Globus pallidus (tissue), 1 donor: ENCODE measurements at regions not wholly inside any gene's neighbourhood (a gene's known extent, or its start where the extent isn't known, plus 50 kb on each side); places are given as distances from the start of the nearest gene placed in this dataset.
"Not testable (repeated sequence)": the region's sequence is repeated elsewhere in the genome, so short reads cannot be mapped to it uniquely, and the experiment has no call there.

Experiments
- DNase-seq: peaks from one replicate; pipeline ENCODE4 v3.0.0-alpha.2; 2015; ENCODE audit warnings: low spot score

- no peak for DNase-seq
These were observed 149.1 kb upstream of the TENT5A start for GRCh38 chr6:81901551-81901966.

DNA sequence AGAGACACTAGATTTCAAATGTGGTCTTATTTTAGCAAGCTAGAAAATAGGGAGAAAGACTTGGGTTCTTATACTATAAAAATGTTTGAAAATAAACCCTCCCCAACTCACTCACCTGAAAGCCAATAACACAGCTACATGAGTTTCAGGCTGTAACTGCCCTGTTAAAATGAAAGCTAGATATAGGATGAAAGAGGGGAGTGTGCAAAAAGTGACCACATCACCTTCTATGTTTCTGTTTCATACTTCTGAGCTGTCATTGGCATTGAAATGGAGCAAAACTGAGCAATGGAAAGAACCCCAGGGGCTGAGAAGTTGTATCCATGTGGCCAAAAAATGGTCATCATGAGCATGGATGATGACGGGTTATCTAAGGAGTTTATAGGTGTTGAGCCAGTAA is 148.1 kb upstream of the TENT5A start:
- no peak for DNase-seq

GRCh38 chr6:81897793-81898192 is 145.3 kb upstream of the TENT5A start:
- no peak for DNase-seq

- DNase-seq = no peak
These were observed 144.3 kb upstream of the TENT5A start for GRCh38 chr6:81896525-81897503.

- no peak for DNase-seq
These were observed 143.2 kb upstream of the TENT5A start for GRCh38 chr6:81895511-81896185.

- peak; percentile 99 for DNase-seq
These were observed 142.3 kb upstream of the TENT5A start for GRCh38 chr6:81894788-81895271.

DNA sequence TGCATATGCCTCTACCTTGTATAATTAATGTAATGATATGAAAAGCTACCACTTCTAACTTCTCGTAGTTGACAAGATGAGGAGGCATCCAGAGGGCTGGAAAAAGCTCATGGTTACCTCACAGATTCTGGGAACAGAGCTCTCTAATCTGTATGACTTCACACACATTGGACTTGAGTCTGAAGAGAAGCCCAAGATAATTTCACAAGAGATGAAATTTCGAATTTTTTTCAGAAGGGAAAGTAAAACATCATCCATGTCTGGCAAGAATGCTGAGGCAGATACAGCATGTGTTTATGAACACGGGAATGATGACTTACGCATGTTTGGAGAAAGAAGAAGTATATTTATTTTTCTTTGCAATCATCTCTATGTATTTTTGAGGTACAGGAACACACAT is 141.8 kb upstream of the TENT5A start:
- no peak for DNase-seq

- DNase-seq = no peak
These were observed 140.4 kb upstream of the TENT5A start for GRCh38 chr6:81892891-81893290.

DNA sequence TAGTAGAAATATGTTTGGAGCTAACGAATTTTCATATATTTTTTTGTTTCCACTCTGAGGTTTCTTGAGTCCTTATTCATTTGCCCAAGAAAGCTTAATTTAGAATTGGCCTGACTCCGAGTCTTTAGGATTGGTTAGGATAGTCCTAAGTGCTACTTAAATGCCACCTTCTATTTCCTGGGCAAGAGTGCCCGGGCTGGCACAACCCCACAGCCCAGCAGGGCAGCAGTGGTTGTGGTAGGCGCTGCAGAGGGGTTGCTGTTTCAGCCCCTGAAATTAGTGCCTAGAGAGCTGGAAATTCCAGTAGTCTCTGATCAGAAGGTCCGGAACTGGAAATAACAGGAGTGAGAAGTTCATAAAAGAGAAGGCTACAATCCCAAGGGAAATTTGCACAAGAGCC is 139.4 kb upstream of the TENT5A start:
- DNase-seq = no peak

GRCh38 chr6:81890846-81891245 is 138.4 kb upstream of the TENT5A start:
- no peak for DNase-seq

DNA sequence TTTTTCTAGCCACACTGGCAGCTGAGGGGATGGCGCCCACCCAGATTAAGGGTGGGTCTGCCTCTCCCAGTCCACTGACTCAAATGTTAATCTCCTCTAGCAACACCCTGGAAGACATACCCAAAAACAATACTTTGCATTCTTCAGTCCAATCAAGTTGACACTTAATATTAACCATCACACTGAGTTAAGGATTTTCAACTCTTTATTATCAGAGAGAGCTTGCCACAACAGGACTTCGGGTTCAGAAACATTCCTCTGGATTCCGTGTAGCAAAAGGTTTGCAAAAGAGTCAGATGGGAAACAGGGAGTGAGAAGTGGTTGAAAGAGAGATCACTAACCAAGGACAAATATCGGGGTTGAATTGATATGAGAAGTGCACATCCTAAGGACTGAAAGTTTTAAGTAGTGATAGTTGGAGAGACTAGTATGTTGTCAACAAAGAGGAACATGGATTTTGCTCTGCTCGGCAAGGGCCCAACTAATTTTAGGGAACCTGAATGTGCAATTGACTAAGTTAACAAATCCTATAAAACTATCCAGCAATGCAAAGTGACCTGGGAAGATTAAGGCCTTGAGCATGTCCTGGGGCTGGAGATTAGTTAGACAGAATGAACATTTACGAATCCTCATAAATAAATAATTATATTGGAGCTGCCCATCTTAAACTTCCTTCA is 137.0 kb upstream of the TENT5A start:
- no peak for DNase-seq

GRCh38 chr6:81886909-81887308 is 134.4 kb upstream of the TENT5A start:
- DNase-seq = not testable (repeated sequence)

DNA sequence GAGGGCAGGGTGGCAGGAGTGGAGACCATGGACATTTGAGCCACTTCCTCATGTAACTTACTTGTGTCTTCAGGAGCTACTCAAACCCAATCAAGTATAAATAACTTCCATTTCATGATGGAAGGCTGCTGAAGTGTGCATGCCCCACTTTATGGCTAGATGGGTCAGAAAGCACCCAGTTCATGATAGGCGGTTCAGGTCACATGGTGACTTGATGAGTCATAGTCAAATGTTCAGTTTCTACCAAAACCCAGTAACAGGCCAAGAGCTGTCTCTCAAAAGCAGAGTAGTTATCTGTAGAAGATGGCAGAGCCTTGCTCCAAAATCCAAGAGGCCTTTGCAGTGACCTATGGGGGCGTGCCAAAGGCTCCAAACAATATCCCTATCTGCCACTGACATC is 133.7 kb upstream of the TENT5A start:
- no peak for DNase-seq

DNA sequence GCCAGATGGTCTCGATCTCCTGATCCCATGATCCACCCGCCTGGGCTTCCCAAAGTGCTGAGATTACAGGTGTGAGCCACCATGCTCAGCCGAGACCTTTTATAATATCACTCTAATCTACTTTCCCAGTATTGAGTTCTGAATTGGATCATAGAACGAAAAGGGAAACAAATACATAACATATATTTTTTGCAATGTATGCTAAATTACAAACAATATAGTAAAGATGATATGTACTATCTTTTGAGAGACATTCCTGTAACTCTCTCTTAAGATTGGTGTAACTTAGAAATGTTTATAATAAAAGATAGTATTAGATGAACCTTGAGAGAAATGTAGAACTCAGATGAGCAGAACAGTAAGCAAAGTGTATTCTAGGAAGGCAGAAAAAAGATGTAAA is 129.2 kb upstream of the TENT5A start:
- no peak for DNase-seq

DNA sequence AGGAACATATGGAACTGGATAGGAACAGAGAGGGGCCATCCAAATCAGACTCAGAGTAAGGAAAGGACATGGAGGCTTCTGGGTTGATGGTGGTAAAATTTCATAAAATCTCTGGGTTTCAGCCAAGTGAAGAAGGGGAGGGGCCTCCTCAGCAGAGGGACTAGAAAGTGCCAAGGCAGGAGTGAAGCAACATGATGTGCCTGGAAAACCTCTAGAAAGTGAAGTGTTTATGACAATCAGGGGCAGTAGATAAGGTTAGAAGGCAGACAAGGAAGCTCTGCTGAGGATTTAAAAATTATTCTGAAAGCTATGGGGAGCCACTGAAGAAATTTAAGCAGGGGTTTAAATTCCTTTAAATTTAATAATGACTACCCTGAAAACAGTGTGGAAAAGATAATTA is 126.0 kb upstream of the TENT5A start:
- DNase-seq = no peak

GRCh38 chr6:81876971-81877370 is 124.5 kb upstream of the TENT5A start:
- DNase-seq = no peak

- no peak for DNase-seq
These were observed 123.4 kb upstream of the TENT5A start for GRCh38 chr6:81875782-81876293.

- not testable (repeated sequence) for DNase-seq
These were observed 117.4 kb upstream of the TENT5A start for GRCh38 chr6:81869749-81870508.

DNA sequence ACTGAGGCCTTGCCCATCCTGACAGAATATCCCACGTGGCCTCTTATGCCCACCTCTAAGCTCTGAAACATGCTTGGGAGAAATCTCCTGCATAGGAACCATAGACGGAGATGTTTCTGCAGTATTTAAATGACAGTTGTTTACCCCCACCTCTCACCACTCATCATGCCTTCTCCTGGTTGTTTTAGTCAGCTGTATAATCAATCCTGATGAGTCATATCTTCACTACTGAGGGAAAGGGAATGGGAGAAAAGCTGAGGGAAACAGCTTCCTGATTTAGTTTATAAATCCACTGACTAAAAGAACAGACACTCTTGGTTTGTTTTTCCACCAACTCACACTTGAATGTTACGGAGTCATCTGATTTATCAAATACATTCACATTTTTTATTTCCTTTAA is 113.2 kb upstream of the TENT5A start:
- no peak for DNase-seq

- DNase-seq = no peak
These were observed 111.6 kb upstream of the TENT5A start for GRCh38 chr6:81864124-81864523.

DNA sequence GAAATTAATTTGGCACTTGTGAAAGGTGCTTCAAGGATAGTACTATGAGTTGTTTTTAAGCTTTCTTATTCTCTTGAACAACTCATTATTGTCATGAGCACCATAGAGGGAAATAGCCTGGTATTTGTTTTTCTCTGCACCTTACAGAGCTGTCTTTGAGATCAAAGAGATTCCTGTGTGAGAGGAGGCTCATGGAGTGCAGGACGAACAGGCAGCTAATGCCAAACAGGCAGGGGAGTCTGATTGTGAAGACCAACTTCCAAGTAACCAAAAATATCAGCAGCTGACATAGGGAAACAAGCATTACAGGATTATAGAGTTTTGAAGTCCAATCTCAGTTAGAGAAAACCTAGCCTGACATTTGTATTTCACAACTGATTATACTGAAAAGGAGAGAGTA is 110.6 kb upstream of the TENT5A start:
- no peak for DNase-seq

DNA sequence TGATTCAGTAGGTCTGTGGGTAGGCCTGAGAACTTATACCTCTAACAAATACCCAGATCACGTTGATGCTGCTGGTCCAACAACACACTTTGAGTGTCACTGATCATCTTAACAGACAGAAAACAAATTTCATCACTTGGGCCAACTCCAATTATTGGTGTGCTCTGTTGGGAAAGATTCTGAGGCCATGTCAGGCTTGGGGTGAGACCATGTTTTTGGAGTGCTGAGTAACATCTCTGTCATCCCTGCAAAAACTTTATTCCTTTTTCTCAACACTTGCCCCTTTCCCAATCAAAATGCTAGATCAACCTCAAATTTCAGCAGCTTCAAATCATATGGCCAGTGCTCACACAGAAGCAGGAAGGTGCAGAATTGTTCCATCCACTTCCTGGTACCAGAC is 108.8 kb upstream of the TENT5A start:
- no peak for DNase-seq
